HFF-Myc (cell line): ENCODE measurements at regions not wholly inside any gene's neighbourhood (a gene's known extent, or its start where the extent isn't known, plus 50 kb on each side); places are given as distances from the start of the nearest gene placed in this dataset.

Source experiments
- DNase-seq: peaks from one replicate; pipeline ENCODE4 v3.0.0-alpha.2; 2011; ENCODE audit warnings: low read depth; ENCODE audit errors: extremely low read depth
- H3K4me3 ChIP-seq: replicated peaks from 2 replicates; pipeline ENCODE4 v1.5.1; 2011; ENCODE audit warnings: low read depth, mild to moderate bottlenecking, control low read depth, low read length
- CTCF ChIP-seq: IDR thresholded peaks from 2 replicates; pipeline ENCODE4 v1.5.1; 2012; ENCODE audit warnings: mild to moderate bottlenecking, low read depth, low read length, control low read depth; ENCODE audit errors: missing control alignments

GRCh38 chr3:64957408-64958198, 269.8 kb upstream of the ADAMTS9 start:
- H3K4me3 ChIP-seq, result no peak overlapping the region
- no peak for DNase-seq
- no peak for TF ChIP-seq CTCF

- DNase-seq, result no peak
- no peak for TF ChIP-seq CTCF
- H3K4me3 ChIP-seq, result no peak overlapping the region
Observed at GRCh38 chr3:64956711-64957325, 269.0 kb upstream of the ADAMTS9 start.

- no peak for TF ChIP-seq CTCF
- no peak for DNase-seq
Observed at GRCh38 chr3:64954995-64955636, 267.3 kb upstream of the ADAMTS9 start.

GRCh38 chr3:64945171-64945729, 257.4 kb upstream of the ADAMTS9 start:
- no peak for DNase-seq
- no peak overlapping the region for H3K4me3 ChIP-seq
- TF ChIP-seq CTCF, result no peak

More at GRCh38 chr3:64954995-64955636, 267.3 kb upstream of the ADAMTS9 start:
- H3K4me3 ChIP-seq, result no peak overlapping the region

GRCh38 chr3:64943866-64944265, 256.1 kb upstream of the ADAMTS9 start:
- no peak for TF ChIP-seq CTCF
- no peak overlapping the region for H3K4me3 ChIP-seq
- no peak for DNase-seq

GRCh38 chr3:64940596-64941348, 253.0 kb upstream of the ADAMTS9 start:
- no peak overlapping the region for H3K4me3 ChIP-seq
- DNase-seq, result no peak
- no peak for TF ChIP-seq CTCF
